ENCODE measurements at regions not wholly inside any gene's neighbourhood (a gene's known extent, or its start where the extent isn't known, plus 50 kb on each side); places are given as distances from the start of the nearest gene placed in this dataset.

- CTCF ChIA-PET: interaction anchor here (1.5 kb wide), 1 partner anchor 10 kb away, joined by 5 read pairs; no protein-coding TSS in a partner anchor
Measured at GRCh38 chr15:72964135-72964534, 88.1 kb upstream of the NEO1 start.

GRCh38 chr15:72962054-72962702 is 90.1 kb upstream of the NEO1 start:
- ChIA-PET POLR2A (interaction anchor here (0.6 kb wide), 1 partner anchor 19 kb away, joined by 3 read pairs; no protein-coding TSS in a partner anchor), CTCF (no interaction called here)
- TF ChIP-seq CTCF (IDR thresholded peaks at IDR 0.05; ENCODE audit: insufficient read depth, low read length, missing control alignments): no peak
- DNase-seq (ENCODE audit: low read depth, low spot score): no peak
- no peak overlapping the region for H3K4me3 ChIP-seq (ENCODE audit: low read depth, low read length)

More at GRCh38 chr15:72964135-72964534, 88.1 kb upstream of the NEO1 start:
- no peak for DNase-seq (ENCODE audit: low read depth, low spot score)
- POLR2A ChIA-PET: no interaction called here
- H3K4me3 ChIP-seq (ENCODE audit: low read depth, low read length): no peak overlapping the region
- no peak for TF ChIP-seq CTCF (IDR thresholded peaks at IDR 0.05; ENCODE audit: insufficient read depth, low read length, missing control alignments)

- no peak overlapping the region for H3K4me3 ChIP-seq (ENCODE audit: low read depth, low read length)
- POLR2A ChIA-PET: no interaction called here
- no peak for TF ChIP-seq CTCF (IDR thresholded peaks at IDR 0.05; ENCODE audit: insufficient read depth, low read length, missing control alignments)
- CTCF ChIA-PET: no interaction called here
- DNase-seq (ENCODE audit: low read depth, low spot score): no peak
Measured at GRCh38 chr15:72961346-72961745, 90.9 kb upstream of the NEO1 start.

GRCh38 chr15:72958634-72959033 is 93.6 kb upstream of the NEO1 start:
- CTCF ChIA-PET: no interaction called here
- no peak for DNase-seq (ENCODE audit: low read depth, low spot score)
- H3K4me3 ChIP-seq (ENCODE audit: low read depth, low read length): no peak overlapping the region
- no peak for TF ChIP-seq CTCF (IDR thresholded peaks at IDR 0.05; ENCODE audit: insufficient read depth, low read length, missing control alignments)
- POLR2A ChIA-PET: no interaction called here

GRCh38 chr15:72953306-72953705 is 99.0 kb upstream of the NEO1 start:
- no peak for TF ChIP-seq CTCF (IDR thresholded peaks at IDR 0.05; ENCODE audit: insufficient read depth, low read length, missing control alignments)
- no peak for DNase-seq (ENCODE audit: low read depth, low spot score)
- no peak overlapping the region for H3K4me3 ChIP-seq (ENCODE audit: low read depth, low read length)
- POLR2A ChIA-PET: no interaction called here
- CTCF ChIA-PET: interaction anchor here (1.6 kb wide), 1 partner anchor 11 kb away, joined by 5 read pairs; no protein-coding TSS in a partner anchor

- DNase-seq (ENCODE audit: low read depth, low spot score): no peak
- no peak for TF ChIP-seq CTCF (IDR thresholded peaks at IDR 0.05; ENCODE audit: insufficient read depth, low read length, missing control alignments)
- CTCF ChIA-PET: no interaction called here
- POLR2A ChIA-PET: no interaction called here
- H3K4me3 ChIP-seq (ENCODE audit: low read depth, low read length): no peak overlapping the region
Measured at GRCh38 chr15:72952151-72952550, 100.1 kb upstream of the NEO1 start.

Data from AG04449 (cell line).